ENCODE measurements at regions not wholly inside any gene's neighbourhood (a gene's known extent, or its start where the extent isn't known, plus 50 kb on each side); places are given as distances from the start of the nearest gene placed in this dataset.

DNA sequence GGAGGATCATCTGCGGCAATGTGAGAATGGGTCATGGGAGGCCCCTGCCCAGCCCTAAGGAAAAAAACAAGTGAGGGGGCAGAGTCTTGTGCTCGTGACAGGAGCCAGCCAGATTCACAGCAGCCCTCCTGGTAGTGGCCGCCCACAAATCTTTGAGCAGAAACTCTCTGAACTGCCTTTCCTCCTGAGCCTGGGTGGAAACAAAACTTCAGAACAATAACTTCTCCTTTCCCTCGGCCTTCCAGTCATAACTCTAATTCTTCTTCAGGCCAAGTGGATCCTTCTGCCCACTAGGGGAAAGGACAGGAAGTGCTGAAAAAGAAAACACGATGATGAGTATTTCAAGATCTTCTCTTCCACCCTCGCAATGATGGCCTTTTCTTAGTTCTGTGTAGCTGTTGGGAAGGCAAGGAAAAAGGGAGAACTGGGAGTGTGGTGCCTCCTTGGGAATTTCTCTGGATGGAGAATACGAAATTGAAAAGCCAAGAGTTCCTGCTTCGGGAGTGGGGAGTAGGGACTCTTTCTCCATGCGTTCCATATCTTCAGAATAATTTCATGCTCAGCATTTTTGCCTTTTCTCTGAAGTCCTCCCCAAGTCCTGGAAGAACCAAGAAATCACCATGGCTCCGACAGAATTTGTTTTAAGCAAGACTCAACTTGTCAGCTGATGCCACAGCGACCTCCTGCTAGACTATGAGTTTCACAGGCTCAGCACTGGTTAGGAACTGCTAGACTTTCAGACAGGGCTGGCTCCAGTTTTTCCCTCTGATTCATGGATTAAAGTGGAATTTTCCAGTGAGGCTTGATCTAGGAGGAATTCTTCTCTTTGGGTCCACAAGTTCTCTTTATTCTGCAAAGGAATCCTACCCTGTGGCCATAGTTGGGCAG, 188.9 kb downstream of the CAND1 start:
- TF ChIP-seq, protein P1, sequence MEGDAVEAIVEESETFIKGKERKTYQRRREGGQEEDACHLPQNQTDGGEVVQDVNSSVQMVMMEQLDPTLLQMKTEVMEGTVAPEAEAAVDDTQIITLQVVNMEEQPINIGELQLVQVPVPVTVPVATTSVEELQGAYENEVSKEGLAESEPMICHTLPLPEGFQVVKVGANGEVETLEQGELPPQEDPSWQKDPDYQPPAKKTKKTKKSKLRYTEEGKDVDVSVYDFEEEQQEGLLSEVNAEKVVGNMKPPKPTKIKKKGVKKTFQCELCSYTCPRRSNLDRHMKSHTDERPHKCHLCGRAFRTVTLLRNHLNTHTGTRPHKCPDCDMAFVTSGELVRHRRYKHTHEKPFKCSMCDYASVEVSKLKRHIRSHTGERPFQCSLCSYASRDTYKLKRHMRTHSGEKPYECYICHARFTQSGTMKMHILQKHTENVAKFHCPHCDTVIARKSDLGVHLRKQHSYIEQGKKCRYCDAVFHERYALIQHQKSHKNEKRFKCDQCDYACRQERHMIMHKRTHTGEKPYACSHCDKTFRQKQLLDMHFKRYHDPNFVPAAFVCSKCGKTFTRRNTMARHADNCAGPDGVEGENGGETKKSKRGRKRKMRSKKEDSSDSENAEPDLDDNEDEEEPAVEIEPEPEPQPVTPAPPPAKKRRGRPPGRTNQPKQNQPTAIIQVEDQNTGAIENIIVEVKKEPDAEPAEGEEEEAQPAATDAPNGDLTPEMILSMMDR (conservative IDR thresholded peaks at IDR 0.05; ENCODE audit: low read depth, low read length), result peak; percentile 38; the same call in 1 of the 2 replicates
- no peak for TF ChIP-seq EZH2 (IDR thresholded peaks at IDR 0.05; ENCODE audit: borderline replicate concordance, low read depth, low read length, poor library complexity, severe bottlenecking)

All from A673 (cell line).